ENCODE measurements at regions not wholly inside any gene's neighbourhood (a gene's known extent, or its start where the extent isn't known, plus 50 kb on each side); places are given as distances from the start of the nearest gene placed in this dataset.
"Not testable (repeated sequence)": the region's sequence is repeated elsewhere in the genome, so short reads cannot be mapped to it uniquely, and the experiment has no call there.

DNA sequence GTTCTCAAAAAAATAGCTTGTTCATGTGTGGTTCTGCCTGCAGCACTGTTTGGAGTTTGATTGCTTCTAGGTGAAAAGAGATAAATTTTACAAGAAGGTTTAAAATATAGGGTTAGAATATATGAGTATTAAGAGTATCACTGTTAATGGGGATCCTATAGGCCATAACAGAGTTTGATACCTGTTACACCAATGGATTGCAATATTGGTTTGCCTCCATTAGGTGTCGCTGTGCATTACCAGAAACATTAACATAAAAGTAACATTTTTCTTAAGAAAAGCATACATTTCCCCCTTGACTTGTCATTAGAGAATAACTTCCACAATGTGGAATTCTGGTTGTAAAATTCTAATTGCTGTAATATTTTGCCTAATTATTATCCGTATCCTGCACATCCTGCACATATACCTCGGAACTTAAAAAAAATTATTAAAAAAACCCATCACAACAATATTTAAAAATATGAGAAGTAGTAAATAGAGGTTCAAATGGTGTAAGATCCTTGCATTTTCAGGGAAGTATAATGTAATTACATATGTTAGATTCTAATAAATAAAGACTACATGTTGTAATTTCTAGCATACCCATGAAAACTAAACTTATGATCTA lies 63.0 kb downstream of the CYP4A11 start:
- peak in 1 of 2 experiments; percentile 53 for DNase-seq

DNA sequence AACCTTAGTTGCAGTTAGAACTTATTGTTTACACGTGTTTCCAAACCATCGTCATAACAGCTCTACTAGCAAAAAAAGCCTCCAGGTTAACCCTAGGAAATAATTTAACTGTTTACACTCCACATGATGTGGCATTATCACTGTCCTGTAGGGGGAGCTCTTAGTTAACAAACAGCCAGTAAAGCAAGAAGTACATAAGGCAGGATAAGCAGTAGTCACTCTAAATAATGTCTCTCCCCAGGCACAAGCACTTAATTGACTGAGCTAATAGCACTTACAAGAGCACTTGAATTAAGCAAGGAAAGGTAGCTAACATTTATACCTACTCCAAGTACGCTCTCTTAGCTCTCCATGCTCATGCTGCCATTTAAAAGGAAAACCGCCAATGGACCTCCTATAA lies 65.2 kb downstream of the CYP4A11 start:
- not testable (repeated sequence) for DNase-seq

All from NCI-H446 (cell line).